ENCODE measurements at regions not wholly inside any gene's neighbourhood (a gene's known extent, or its start where the extent isn't known, plus 50 kb on each side); places are given as distances from the start of the nearest gene placed in this dataset.

DNA sequence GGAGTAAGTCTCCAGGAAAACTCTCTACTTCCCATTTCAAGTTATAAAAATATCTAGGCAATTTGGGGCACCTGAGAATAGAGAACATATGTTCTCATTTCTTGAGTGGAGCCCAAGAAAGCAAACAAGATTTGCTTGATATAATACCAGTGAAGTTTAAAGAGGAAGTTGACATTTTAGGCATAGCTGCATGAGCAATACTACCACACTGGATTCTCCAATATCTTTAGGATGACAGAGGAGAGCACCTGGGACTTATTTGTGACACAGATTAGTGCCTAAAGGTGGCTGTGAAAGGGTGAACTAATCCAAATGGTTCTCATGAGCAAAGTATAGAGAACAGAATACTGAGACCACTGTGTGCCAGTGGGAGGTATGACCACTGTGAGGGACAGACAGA lies 423.5 kb upstream of the RIOK2 start:
- no peak for DNase-seq

DNA sequence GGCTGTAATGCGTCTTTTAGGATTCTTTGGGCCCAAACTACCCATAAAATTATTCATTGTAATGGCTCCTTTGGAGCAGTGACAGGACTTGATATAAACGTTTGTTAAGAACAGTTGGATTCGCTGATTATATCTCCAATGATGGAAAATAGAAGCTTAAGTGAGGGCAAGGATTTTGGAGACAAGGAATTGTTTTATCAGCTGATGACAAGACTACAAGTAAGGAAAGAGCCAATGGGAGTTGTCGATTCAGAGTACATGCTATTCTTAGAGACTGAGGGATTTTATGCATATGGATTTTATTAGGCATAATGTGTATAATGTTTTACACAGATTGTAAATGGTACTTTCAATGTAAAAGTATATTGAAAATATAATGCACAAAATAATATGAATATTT lies 425.5 kb upstream of the RIOK2 start:
- no peak for DNase-seq

DNA sequence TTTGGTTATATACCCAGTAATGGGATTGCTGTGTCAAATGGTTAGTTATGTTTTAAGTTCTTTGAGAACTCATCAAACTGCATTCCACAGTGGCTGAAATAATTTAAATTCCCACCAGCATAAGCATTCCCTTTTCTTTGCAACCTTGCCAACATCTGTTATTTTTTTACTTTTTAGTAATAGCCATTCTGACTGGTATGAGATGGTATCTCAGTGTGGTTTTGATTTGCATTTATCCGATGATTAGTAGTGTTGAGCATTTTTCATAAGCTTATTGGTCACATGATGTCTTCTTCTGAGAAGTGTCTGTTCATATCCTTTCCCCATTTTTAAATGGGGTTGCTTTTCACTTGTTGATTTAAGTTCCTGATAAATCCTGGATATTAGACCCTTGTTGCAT lies 435.7 kb upstream of the RIOK2 start:
- no peak for DNase-seq

DNA sequence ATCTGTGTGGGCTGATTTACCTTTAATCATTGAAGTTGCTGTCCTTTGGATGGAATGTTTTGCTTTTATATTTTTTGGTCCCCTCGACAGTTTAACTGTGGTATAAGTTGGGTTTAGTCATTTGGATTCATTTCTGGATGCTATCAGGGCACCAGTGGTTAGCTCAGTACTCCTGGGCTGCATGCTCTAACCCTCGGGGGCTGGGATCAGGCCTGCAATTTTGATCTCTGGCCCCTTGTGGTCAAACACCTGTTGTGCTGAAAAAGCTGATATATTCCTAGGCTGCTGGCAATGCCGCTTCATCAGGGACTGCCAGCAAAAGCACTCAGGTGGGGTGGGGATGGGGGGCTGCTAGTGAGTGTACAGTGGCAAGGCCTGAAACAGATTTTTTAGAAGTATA lies 440.4 kb upstream of the RIOK2 start:
- no peak for DNase-seq

DNA sequence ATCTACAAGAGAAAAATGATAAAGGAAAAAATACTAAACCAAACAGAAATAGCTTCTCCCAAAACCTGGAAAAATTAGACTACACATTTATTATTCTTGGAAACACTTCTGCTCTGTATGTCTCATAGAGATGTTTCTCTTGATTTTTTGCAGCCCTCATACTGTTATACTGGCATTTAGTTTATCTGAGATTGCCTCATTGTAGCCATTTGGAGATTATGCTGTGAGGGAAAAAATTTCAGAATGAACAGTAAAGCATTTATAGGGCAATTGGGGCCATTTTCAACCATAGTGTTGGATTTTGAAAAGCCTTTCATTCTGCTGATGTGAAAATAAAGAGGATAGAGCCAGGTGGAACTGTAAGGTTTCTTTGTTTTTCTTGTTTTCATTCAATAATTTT lies 441.8 kb upstream of the RIOK2 start:
- no peak for DNase-seq

DNA sequence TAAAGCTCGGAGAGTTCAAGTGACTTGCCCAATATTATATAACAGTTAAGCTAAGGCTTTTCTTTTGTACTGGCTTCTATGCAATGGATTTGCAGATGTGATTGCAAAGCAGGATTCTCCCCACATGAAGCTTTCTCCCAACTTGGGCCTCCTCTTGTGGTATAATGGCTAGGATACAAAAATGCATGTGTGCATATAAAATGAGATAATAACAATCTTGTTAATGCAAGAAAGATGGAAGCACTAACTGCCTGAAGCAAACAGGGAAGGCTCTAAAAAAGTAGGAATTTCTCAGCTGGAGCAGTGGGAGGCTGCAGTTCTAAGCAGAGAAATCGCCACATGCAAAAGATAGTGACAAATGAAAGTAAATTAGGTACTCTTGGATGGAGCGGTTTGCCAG lies 444.2 kb upstream of the RIOK2 start:
- DNase-seq: no peak

DNA sequence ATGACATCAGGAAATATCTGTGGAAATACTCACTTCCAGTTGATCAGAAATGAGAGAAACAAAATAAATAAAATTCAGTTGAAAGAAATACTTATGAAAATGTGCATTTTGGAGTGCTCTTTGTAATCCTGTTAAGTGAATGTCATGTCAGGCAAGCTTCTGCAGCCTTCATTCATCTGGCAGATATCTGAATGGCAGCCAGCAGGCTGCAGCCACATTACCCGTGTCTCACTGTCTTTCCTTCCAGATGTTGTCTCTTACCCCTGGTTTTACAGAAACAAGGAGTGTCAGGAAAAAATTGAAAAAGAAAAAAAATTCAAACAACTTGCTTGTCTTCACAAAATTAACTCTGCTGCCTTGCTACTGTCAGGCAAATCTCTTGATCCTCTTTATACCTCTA lies 445.0 kb upstream of the RIOK2 start:
- no peak for DNase-seq

DNA sequence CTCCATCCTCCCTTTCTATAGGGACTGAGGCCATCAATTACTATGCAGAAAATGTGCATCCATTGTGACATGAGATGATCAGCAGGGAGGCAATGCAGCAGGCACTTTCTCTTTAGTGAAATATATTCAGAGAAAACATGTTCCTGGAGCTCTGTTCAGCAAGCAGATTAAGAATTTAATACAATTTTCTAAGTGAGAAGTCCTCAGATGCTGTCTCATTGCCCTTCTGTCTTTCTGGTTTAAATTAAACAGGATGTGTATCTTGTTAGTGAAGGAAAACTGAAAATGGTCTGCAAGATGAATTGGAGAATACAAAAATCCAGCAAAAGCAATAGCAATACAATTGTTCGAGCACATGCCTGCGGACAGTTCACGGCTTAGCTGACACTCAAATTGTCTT lies 445.8 kb upstream of the RIOK2 start:
- DNase-seq: no peak

DNA sequence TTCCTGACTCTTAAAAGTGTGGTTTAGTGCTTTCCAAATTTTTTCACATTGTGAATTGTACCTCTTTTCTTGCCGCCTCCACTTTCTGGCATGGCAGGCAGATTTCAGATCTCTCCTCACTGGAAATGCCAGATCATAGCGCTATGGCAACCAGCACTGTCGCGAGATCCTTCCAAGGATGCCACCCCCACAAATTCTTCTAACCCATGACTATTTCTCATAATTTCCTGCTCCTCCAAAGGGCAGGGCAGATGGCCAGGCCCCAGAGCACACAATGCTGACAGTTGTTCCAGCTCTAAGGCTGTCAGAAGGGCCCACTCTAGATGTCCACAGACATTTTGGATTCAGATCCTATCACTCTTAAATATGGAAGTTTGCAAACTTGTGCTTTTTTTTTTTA lies 446.2 kb upstream of the RIOK2 start:
- DNase-seq: no peak

DNA sequence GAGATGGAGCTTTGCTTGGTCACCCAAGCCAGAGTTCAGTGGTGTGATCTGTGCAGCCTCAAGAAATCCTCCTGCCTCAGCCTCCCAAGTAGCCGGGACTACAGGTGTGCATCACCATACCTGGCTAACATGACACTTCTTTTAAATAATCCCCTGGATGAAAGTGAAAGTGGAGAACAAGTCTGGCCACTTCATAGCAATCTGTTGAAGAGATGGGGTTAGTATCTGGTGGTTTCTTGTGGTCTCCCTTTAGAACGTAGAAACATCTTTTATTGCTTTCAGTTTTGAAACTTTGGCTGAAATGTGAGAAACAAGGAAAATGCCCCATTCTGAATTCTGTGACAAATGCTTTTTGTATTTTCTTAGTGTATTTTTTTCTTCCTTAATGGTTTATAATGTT lies 452.5 kb upstream of the RIOK2 start:
- no peak for DNase-seq

DNA sequence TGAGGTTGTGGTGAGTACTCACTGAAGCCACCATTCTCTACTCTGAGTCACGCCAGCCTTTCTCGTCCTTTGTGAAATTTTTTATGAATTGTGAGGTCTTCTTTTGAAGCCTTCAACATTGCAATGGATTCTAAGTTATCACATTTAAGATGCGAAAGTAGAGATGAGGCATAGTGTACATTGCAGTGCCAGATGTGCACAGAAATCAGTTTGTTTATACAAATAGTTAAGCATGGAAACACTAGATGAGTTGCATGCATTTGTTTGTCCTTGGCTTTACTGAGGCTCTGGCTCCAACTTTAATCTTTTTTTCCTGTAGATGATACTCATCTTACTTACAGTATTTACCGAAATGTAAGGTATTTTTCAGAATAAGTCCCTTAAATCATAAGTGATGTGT lies 453.7 kb upstream of the RIOK2 start:
- DNase-seq: no peak

DNA sequence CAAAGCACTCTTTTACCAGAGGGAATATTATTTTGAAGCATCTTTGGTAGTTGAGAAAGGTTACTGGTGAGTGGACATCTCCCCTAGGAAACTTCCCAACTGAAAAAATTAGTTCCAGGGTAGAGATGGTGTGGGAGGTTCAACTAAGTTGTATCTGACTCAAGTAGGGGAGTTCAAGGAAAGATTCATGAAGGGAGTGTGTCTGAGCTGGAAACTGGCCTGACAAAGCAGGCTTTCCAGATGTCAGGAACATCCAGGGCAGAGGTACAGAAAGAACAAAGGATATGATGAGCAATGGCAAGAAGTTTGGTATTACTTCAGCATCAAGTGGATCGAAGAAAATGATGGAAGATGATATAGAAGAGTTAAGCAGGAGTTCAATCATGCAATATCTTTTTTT lies 458.0 kb upstream of the RIOK2 start:
- DNase-seq: no peak

DNA sequence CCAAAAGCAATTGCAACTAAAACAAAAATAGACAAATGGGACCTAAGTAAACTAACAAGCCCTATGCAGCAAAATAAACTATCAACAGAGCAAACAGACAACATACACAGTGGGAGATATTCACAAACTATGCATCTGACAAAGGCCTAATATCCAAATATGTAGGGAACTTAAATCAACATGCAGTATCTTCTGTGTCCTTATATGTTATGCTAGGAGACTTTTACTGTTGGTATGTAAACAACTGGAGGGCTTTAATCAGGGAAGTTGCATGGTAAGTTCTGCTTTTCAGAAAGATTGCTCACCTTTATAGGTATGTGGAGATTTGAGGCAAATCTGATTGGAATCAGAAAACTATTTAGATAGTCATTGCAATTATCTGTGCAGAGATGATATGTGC lies 461.2 kb upstream of the RIOK2 start:
- no peak for DNase-seq

DNA sequence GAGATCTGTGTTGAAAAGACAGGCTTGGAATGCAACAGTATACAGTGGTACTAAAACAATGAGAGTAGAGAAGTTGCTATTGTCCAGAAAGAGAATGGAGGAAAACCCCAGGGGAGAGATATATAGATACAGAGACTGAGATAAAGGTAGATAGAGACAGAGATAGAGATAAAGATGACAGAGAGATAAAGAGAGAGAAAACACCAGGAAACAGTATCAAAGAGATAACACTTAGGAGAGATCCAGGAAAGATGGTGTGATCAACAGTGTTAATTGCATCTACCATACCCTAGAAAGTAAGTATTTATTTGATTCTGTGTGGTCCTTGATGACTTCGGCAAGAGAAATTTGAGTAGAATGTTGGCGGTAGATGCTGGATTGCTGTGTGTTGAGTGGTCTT lies 461.8 kb upstream of the RIOK2 start:
- no peak for DNase-seq

DNA sequence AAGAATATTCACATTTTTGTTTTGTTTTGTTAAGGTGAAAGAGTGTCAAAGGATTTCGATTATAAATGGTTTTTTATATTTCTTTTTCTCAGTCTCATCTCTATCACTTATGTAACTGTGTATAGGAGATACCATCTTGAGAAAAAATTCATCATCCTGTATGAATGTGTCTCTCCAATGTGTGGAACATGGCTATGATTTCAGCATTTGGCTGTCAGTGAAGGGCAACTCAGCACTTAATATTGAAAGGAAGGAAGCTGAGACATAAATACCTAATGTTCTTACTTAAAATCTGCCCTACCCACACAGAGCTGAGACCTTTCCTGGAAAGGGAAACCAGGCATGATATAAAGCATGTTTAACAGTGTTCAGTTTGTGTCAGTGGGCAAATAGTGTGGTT lies 474.2 kb upstream of the RIOK2 start:
- no peak for DNase-seq

DNA sequence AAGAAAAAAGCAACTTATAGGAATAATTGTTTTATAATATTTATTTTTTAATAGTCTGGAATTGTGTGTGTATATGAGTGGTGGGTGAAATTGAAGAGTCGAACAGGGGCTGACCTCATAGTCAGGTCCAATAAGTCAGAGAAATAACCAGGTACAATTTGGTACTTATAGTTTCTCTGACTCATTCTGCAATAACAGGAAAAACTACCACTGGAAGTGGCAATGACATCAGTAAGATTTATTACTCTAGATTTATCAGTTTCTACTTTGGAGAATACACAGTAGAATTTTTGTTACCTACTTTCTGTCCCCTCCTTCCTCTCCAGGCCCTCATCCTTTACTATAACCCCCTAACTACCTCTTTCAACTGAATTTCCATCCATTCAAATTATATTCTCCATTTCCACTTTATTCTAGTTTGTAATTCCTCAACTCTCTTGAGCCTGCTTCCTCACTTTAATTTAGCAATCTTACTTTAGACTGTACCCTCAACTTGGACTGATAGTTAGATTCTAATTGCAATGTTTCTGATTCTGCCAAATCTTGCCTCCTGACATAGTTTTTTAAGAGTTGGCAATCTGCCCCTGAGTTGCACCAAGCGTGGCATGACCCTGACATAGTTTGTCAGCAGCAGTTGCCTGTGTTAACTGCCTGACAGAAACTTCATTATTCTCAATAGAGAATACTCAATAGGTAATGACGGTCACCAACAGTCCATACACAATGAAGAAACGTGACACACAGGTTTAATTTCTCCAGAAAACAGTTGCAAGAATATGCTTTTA lies 475.3 kb upstream of the RIOK2 start:
- no peak for DNase-seq

DNA sequence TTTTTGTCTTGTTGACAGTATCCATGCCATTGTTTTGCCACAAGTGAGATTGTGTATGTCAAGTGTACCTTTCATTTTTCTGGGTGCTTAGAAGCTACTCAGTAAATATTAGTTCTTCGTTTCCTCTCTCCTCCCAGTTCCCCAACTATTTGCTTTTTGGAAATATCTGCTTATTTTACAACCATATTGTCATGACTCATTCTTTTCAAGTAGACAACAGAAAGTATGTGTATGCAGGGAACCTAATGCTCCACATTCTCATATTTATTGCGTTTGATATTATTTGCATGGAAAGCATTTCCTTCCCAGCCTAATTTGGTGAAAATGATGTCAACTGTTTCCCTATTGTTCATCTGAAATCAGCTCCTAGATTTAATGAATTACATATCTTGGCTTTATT lies 483.7 kb upstream of the RIOK2 start:
- peak in 1 of 2 experiments; percentile 0 for DNase-seq

DNA sequence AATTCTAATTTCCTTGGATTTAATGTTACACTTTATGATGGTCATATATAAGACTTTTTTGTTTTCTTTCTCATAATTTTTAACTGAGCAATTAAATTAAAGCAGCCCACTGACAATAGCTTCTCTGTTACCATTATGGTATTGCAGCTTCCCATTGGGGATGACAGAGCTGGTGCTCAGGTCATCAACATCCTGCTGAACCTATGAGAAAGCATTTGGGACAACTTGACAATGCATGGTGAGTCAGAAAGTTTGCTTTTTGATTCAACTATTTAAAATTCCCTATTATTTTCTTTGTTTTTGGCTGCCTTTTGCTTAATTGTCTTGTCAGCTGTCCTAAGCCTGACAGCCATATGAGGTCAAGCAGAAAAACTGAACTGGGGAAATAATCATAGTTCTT lies 487.4 kb upstream of the RIOK2 start:
- no peak for DNase-seq

DNA sequence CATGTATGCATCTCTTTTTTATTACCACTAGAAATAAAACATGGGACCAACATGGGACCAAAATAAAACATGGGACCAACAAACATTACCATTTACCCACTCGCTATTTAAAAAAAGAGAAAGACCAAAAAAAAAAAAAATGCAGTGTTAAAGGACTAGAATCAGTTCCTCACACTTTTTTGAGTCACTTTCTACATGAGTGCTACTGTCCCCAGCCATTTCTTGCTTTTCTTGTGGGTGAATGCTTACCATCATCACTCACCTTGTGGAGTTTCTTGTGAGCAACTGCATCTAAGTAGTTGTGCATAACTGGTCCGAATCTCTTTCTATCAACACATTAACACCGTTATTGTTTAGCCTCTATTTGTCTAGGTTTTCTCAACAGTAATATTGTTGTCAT lies 493.6 kb upstream of the RIOK2 start:
- DNase-seq: no peak

DNA sequence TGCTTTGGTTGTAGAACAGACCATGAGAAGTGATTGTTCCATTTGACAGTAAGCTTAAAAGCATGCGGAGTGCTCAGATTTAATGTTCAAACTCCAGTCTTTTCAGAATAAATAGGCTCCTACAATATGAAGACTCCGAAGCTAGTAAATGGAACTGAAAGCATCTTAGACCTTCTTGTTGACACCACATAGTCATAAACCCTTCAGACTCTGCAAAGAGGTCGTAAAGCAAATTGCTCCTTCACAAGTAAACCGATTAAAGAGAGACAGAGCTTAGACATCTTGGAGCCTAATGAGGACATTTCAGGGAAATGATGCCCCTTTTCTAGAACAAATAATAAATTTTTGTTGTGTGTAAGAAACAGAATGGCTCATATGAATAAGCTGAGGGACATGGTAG lies 511.0 kb upstream of the RIOK2 start:
- DNase-seq: no peak

DNA sequence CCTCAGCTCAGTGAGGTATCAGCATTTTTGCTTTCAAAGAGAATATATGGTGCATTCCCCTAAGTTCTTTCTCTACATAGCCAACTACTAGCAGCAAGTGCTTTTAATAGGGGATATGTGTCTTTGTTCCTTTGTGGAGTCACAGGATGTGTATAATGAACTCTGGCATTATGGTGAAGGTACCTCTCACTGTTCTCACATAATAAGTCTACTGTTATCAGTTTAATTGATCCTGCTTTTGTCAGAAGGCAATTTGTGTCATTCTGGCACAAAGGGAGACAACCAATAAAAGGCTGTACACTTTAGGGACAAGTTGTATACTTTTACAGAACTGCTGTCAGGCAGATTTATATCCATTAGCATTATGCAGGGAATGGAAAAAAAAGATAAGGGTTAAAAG lies 531.4 kb upstream of the RIOK2 start:
- DNase-seq: no peak

DNA sequence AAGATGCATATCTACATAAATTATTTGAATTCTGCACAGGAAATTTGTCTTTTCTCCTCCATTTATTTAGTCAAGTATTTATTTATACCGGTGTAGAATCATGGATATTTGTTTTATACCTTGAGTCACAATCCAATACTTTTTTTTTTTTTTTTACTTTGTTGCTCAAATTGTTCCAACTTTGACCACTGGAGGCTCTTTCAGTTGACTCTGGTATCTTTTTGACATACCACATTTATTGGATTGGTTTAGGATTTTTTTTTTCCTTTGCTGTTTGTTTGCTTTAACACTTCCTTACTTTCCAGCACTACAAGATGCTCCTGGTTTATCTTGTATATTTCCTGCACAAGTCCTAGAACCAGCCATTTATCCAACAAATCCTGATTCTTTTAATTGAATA lies 543.1 kb upstream of the RIOK2 start:
- no peak for DNase-seq

DNA sequence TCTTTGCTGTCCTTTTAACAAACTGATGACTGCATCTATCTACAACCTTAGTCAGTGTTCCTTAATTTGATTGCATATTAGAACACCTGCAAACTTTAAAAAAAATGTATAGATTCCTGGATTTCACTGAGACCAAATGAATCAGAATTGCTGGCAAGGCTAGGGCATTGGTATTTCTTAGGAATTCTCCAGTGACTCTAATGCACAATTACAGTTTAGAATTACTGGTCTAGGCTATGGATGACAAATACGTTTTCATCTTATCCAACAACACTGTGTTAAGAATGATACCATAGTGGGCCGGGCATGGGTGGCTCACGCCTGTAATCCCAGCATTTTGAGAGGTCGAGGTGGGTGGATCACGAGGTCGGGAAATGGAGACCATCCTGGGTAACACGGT lies 545.9 kb upstream of the RIOK2 start:
- no peak for DNase-seq

DNA sequence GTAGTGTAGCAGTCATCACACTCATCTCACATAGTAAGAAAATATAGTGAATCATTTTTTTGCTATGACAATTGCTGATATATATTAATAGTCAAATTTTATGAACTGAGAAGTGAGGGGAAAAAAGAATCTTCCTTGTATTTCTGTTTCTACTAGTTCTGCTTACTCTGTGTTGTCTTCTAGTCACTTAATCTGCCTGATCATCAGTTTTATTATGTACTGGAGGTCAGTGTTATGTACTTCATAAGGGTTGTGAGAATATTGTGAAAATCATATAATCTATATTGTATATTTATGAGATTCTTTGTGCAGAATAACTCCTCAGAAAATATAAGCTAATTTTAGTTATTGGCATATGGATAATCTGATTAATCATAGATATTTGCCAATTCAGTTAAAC lies 546.9 kb upstream of the RIOK2 start:
- no peak for DNase-seq

DNA sequence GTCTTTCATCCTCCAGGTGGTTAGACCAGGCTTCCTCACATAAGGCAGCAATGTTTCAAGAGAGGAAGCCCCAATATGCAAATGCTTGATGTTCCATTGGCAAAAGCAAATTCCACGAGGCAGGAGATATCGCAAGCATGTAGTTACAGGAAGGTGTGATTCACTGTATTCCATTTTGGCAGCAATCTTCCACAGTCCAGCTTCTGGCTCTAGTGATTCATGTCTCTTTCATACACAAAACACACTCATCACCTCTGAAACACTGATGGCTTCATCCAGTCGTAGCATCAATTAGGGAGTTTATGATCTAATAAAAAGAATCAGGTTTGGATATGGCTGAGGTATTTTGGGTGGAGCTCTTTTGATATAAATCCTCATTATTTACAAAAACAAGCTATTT lies 552.2 kb upstream of the RIOK2 start:
- DNase-seq: no peak

DNA sequence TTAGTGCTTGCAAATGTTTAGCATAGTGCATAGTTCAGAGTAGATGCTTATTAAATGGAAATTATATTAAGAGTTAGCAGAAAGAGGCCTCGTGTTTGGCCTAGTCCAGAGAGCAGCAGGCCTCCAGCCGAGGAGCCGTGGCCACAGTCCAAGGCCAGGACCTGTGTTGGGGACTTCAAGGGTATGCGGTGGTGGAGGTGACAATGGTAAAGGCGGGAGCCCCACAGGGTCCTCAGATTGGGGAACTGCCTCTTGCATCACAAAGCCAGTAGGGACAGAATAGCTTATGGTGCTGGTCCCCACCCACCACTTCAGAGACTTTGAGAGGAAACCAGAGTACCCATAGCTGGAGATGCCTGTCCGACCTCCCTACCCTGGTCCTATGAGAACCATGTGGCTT lies 554.6 kb upstream of the RIOK2 start:
- DNase-seq: no peak

Data from SHP77 (cell line).